ENCODE measurements at regions not wholly inside any gene's neighbourhood (a gene's known extent, or its start where the extent isn't known, plus 50 kb on each side); places are given as distances from the start of the nearest gene placed in this dataset.
"Not testable (repeated sequence)": the region's sequence is repeated elsewhere in the genome, so short reads cannot be mapped to it uniquely, and the experiment has no call there.

DNA sequence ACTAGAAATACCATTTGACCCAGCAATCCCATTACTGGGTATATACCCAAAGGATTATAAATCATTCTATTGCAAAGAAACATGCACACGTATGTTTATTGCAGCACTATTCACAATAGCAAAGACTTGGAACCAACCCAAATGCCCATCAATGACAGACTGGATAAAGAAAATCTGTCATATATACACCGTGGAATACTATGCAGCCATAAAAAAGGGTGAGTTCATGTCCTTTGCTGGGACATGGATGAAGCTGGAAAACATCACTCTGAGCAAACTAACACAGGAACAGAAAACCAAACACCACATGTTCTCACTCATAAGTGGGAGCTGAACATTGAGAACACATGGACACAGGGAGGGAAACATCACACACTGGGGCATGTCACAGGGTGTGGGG, 180.7 kb upstream of the IRX4 start:
- DNase-seq, result not testable (repeated sequence)

DNA sequence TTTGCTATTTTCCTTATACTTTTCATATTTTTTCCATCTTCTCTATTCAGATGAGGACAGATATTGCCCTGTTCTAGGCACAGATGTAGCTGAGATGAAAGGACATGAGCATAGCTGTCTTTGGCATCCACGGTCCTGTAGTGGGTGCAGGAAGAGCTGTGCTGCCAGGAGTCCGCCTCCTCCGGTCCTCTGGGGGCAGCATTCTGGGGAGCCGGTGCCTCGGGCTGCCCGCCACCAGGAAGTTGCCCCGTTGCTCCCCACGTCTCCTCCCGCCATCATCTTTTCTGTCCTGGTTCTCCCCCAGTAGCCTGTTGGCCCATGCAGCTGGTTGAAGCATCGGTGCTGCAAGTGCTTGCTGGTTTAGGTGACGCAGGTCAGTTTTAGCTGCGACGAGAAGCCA, 170.0 kb upstream of the IRX4 start:
- no peak for DNase-seq

DNA sequence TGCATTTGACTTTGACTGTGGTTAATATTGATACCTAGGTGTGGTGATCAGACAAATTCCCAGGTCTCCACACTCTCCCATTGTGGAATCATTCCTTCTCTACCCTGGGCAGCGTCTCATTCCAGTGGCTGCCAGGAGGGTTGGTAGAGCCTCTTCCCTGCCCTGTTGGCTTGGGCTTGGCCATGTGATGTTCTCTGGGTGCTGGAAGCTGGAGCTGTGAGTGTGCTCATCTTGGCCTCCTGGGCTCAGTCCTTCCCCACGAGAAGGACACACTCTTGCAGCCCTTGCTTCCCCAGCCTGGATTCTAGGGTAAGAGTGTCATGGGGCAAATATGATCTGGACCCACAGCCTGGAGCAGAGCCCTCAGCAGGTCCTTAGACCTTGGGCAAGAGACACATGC, 167.2 kb upstream of the IRX4 start:
- DNase-seq, result no peak

DNA sequence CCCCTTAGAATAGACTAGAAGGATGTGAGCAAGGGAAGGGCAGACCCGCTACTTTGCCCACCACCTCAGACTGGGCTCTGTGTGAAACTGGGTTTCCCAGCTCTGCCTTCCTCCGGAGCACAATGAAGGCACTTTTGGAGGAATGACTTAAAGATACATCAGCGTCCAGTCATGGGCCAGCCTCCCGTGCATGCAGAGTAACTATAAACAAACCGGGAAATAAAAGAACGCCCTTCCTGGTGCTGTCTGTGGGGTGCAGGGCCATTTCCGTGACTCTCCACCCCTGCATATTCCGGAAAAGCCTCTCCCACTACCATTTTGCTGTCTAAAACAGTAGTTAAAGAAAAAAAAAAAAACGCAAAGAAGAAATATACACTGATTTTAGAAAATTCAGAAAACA, 165.9 kb upstream of the IRX4 start:
- DNase-seq, result no peak

DNA sequence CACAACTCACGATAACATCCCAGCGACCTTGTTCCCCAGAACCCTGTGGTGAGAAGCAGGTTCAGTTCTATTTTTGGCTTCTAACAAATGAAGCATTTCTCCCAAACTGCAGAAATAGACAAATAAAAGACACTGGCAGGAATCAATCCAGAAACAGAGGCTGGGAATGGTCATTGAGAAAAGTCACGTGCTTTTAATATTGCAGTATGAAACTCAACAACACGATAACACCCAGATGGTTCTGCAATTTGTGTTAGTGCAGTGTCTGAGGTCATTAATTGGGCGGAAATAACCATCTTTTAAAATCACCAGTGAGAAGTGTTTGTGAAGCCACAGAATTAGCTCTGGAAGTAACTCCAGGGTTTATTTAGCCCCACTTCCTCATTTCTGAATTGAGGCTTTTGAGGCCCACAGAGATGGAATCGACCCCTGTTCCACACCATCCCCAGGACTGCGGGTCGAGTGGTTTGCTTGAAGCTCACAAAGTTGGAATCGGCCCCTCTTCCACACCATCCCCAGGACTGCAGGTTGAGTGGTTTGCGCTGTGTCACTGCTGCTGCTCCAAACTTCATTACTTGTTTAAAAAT, 164.7 kb upstream of the IRX4 start:
- no peak for DNase-seq

GRCh38 chr5:2044041-2044440, 161.3 kb upstream of the IRX4 start:
- DNase-seq, result no peak

DNA sequence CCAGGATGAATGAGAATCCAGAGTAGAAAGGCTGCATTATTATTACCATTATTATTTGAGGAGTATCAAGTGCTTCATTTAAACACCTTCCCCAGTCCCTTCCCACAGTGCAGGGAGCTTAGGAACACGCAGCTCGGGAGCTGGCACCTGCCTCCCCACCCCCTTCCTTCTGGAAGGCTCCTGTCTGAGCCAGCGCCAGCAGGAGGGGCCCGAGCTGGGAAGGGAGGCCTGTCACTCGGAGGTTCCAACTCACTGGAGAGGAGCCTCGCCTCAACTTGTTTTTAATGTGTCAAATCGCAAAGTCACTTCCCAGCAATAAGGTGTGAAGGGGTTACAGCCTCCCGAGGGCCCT, 156.4 kb upstream of the IRX4 start:
- no peak for DNase-seq

DNA sequence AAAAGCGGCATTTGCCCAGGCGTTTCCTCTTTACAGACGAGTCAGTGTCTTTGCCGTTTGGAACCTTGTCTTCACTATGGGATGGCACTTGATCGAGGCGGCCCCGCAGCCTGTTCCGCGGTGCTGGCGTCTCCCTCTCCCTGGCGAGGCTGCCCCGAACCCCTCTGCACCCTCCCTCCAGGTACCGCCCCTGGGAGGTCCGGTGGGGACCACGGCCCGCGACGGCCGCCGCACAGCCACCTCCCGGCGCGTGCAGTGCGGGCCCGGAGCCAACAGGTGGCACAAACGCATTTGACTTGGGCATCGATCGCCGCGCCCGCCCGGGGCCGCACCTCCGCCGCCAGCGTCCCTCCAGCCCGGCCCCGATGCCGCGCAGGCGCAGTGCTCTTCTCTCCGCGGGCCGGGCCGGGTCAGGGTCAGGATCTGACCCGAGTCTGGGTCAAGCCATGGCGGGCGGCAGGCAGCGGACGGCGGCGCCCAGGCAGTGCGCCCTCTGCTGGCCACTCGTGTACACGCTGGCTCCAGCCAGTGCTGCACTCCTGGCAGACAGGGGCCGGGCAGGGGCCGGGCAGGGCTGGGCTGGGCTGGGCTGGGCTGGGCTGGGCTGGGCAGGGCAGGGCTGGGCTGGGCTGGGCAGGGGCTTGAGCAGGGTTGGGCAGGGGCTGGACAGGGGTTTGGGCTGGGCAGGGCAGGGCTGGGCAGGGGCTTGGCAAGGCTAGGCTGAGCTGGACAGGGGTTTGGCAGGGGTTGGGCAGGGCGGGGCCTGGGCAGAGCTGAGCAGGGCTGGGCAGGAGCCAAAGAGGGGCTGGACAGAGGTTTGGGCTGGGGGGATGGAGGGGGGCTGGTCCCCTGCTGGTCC, 155.8 kb upstream of the IRX4 start:
- DNase-seq, result peak; percentile 20

- no peak for DNase-seq
These were observed 154.2 kb upstream of the IRX4 start for GRCh38 chr5:2036885-2037284.

DNA sequence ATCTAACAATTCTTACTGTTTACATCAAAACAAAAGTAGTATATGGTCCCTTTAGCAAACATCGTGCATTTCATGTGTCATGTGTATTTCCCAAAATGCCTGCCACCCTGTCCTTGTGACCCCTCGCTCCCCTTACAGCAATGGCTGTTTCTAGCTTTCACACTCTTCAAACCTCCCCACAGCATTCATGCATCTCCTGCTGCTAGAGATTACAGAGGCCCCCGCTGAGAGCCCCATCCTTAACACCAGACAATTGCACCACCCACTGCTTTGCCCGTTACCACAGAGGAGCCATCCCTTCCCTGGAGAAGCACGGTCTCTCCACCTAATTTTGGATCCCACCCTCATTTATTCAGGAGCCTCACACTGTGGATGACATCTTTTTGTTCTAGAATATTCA, 149.7 kb upstream of the IRX4 start:
- DNase-seq, result no peak

- no peak for DNase-seq
These were observed 148.9 kb upstream of the IRX4 start for GRCh38 chr5:2031581-2031980.

- DNase-seq, result no peak
These were observed 147.4 kb upstream of the IRX4 start for GRCh38 chr5:2030131-2030530.

GRCh38 chr5:2029206-2029605, 146.5 kb upstream of the IRX4 start:
- no peak for DNase-seq

DNA sequence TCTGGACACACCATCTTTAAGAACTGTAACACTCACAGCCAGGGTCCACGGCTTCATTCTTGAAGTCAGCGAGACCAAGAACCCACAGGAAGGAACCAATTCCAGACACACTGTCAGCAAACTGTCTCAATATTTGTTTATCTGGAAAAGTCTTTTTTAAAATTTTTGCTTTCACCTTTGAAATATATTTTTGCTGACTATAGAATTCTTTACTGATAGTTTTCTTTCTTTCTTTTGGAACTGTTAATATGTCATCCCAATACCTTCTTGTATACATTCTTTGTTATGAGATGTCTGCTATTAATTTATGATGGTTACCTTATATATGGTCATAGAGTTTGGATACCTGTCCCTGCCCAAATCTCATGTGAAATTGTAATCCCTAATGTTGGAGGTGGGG, 145.1 kb upstream of the IRX4 start:
- DNase-seq, result no peak

DNA sequence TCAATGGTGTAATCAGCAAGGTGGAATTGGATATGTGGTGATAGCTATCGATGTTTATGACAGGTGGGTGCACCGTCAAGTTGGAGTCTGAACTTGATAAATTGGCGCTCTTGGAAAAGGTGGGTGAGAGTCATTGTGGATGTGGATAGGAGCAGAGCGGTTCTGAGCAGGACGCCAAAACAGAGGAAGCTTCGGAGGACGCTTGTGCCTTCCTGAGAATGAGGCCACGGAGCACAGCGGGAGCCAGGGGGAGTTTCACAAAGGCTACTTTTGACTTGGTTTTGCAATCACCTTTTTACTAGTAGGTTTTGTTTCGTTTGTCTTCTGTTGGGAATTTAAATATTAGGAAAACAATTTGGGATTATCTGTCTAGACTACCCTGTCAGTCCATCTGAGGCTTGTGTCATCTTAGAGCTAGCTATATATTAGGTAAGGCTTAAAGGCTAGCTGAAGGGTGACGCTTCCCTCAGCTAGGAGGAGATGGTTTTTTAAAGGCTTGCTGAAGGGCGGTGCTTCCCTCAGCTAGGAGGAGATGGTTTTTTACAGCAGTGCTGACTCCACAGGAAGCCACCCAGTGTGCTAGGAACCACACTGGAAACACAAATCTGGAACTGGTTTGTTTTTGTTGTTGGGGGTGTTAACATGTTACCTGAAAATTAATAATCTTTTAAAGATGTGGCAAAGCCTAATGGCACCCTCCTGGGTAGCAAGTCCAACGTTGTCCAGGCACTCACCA, 142.4 kb upstream of the IRX4 start:
- no peak for DNase-seq

GRCh38 chr5:2023196-2023595, 140.5 kb upstream of the IRX4 start:
- no peak for DNase-seq

GRCh38 chr5:2022436-2022835, 139.7 kb upstream of the IRX4 start:
- DNase-seq, result no peak

DNA sequence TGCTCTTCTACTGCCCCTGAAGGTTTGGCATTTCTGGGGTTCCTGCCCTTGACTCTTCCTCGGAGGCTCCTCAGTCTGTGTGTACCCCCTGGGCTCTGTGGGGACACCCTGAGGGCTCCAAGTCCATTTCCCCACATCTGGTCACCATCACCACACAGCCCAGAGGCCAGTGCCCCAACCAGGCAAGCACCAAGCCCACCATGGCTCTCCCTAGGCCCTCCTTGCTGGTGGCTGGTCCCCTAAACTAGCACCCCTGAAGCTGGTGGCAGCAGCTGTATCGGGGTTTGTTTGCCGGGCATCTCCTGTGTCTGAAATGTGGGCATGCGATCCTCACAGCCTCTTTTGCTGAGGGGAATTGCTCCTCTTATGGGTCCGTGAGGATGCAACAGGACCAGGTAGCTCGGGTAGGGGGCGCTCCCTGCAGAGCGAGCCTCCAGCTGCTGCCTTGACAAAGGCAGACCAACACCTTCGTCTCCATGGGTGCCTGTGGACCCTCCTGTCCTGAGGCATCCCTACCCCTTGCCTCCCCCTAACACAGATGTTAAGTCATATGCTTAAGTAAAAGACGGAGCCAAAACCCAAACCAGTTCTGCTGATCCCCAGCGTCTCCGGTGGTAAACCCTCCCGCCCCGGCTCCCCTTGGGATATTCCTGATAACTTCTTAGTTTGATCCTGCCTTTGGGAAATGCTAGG, 138.9 kb upstream of the IRX4 start:
- no peak for DNase-seq

DNA sequence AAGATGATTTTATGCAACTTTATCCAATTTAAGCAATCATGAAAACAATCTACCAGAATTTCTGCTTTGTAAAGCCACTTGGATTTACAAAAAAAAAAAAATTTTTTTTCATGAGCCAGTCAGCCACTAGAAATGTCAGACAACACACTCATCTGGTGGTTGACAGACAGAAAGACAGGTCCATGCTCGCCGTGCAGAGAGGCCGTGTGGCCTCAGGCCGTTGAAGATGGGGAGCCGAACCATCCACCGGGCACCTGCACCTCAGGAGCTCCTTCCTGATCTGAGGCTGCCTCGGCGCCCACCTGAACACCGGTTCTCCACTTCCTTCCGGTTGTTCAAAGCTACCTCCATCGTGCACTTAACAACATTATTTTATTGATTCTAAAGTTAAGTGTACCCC, 138.0 kb upstream of the IRX4 start:
- no peak for DNase-seq

GRCh38 chr5:2019716-2020115, 137.0 kb upstream of the IRX4 start:
- no peak for DNase-seq

DNA sequence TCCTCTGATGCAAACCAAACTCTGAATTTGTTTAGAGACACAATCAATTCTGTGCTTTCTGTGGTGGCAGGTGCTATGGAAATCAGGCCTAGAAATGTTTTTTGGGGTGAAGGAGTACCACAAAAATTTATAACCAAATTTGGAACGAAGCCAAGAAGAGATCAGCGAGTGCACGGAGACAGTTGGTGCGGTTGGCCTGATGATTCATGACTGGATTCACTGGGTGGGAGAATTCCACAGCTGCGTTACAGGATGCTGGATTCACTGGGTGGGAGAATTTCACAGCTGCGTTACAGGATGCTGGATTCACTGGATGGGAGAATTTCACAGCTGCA, 135.6 kb upstream of the IRX4 start:
- DNase-seq, result no peak

DNA sequence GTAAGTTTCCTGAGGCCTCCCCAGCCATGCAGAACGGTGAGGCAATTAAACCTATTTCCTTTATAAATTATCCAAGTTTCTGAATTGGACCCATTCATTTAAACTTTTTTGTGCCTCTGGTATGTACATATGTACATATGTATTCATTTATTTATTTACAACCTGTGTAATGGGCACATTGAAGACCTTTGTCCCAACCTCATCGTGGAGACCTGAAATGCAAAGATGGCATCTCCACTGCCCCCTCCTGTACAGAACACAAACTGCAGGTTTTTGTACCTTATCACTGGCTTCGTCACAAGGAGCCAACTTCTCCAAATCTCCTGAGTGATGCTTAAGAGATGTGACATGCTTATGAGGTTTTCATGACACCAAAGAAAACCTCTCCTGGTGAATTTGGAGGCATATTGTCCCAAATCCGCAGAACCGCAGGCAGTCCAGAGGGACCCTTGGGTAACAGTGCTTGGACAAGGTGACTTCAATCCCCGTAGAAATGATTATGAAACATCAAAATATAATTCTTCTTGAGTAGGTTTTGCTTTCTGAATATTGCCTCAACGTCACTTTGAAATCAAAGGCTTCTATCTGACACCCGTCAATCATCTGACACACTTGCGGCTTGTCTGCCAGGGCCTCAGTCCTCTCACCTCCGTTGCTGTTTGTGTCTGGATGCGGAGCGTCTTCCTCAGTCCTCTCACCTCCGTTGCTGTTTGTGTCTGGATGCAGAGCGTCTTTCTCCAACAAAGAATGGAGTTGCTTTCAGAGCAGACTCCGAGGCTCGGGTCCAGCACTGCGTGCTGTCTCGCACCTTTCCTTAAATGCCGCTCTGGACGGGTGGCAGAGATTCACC, 135.0 kb upstream of the IRX4 start:
- peak; percentile 5 for DNase-seq

DNA sequence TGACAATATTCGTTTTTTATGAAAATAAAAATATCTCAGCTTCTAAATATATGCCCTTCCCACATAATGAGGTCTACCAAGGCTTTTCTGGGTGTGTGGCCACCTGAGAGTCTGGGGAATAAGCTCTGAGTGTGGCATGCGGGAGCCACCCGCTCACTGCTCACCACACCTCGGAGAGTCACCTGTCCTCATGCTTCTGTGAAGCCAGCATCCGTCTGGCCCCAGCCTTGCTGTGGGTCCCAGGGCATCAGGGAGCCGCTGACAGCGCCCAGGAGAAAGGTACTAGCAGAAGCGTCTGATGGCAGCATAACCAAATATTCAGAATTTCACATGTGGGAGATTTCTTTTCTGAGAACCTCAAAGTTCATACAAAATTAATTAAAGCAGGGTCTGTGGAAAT, 133.2 kb upstream of the IRX4 start:
- DNase-seq, result no peak
